ENCODE measurements at regions not wholly inside any gene's neighbourhood (a gene's known extent, or its start where the extent isn't known, plus 50 kb on each side); places are given as distances from the start of the nearest gene placed in this dataset.

DNA sequence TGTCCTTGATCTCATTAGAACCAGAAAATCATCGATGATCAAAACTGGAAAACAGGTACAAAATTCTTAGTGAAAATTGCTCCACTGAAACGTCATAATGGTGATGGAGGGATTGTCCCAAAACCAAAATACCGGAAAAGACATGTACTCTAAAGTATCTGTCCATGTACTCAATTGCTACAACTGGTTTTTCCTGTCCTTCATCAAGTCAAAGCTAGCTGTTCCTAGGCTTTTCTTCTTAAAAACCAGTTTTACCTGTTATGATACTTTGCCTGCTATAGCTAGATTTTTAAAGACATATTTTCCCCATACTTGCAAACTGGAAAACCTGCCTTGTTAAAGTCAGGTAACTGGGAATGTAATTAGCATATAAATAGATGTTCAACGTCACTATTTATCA, 50.5 kb upstream of the LRRC1 start:
- DNase-seq (ENCODE audit: low spot score): no peak

DNA sequence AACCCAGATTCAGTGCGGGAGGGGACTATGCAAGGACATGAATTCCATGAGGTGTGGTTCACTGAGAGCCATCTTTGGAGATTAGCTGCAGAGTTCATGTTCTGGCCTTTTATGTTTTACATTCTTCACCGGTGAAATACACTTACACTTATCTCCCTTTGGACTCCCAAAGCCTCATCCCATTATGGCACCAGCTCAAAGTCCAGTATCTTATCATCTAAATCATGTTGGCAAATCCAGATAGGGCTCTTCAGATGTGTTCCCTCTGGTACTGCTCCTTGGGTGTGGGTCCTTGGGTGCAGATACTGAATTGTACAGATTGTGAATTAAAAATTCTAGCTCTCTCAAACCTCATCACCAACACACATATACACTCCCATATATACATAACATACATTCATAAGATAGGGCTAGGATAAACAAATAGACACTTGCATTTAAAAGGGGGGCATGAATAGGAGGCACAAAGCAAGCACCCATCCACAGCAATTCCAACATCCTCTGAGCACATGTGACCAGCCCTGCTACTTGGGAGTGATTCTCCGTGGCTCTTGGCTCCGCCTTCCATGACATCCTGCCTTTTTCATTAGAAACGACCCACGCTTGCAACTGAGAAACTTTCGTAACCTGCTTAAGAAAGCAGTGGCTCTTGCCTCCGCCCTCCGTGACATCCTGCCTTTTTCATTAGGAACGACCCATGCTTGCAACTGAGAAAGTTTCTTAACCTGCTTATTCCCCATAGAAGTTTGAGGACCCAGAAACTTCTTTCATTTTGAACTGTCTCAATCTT, 53.6 kb upstream of the LRRC1 start:
- no peak for DNase-seq (ENCODE audit: low spot score)

DNA sequence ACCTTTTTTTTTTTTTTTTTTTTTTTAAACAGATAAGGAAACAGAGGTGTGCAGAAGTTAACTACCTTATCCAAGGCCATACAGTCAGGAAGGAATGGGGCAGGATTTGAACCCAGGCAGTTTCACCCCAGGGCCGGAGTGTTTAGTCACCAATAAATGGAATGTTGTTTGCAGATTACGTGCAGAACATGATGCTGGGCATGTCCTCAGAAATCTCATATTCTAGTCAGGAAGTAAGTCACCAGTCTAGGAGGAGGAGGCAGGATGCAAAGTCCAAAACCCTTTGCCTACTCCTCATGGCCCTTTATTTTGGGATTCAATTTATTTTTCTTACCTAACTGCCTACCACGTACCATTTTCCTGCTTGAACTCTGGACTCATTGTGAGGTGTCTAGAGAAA, 57.1 kb upstream of the LRRC1 start:
- no peak for DNase-seq (ENCODE audit: low spot score)

DNA sequence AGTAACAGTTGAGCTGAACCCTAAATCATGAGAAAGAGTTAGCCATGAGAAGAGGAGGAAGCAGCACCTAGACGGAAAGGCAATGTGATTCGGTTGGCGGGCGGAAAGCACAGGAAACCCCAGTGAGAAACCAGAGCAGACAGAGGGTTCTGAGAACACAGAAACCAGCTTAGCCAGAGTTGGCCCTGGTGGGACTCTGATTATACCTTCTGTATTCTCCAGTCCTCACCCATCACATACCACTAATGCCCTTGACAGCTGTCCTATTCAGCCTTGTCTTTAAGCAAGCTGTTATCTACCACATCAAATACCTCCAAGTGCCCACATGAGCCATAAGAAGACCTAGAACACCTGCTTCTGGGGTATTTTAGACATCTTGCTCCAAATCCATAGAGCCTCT, 58.9 kb upstream of the LRRC1 start:
- no peak for DNase-seq (ENCODE audit: low spot score)

DNA sequence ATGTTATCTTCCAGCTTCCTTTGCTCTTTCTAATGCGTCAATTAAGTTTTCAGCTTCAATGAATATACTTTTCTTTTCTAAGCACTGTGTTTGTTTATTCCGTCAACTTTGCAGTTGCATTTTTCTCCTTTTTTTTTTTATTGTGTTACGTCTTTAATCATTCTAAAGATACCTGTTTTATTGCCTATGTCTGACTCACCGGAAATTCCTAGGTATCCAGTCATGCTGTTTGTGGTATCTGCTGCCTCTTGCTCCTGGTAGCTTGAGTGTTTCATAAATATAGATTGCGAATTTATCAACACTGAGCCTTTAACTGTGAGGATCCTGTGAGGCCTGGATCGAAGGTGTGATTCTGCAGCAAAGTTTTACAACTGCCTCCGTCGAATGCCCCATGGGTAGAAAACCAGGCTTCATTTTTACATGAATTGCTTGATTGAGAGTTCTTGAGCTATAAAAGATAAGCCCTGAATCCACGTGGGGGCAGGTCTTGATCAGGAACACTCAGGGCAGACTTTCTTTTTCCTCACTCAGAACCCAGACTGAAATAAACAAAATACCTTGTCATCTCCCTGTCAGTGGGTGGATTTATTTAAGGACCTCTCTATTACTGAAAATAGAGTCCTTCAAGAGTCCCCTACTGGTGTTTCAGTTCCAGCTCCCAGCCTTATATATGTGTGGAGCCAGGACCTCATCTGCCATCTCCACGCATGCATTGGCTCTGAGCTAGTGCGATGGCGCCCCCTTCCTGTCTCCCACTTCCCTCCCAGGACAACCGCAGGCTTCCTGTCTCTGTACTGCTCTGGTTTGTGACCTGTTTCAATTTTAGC, 60.1 kb upstream of the LRRC1 start:
- DNase-seq (ENCODE audit: low spot score): peak; percentile 53

DNA sequence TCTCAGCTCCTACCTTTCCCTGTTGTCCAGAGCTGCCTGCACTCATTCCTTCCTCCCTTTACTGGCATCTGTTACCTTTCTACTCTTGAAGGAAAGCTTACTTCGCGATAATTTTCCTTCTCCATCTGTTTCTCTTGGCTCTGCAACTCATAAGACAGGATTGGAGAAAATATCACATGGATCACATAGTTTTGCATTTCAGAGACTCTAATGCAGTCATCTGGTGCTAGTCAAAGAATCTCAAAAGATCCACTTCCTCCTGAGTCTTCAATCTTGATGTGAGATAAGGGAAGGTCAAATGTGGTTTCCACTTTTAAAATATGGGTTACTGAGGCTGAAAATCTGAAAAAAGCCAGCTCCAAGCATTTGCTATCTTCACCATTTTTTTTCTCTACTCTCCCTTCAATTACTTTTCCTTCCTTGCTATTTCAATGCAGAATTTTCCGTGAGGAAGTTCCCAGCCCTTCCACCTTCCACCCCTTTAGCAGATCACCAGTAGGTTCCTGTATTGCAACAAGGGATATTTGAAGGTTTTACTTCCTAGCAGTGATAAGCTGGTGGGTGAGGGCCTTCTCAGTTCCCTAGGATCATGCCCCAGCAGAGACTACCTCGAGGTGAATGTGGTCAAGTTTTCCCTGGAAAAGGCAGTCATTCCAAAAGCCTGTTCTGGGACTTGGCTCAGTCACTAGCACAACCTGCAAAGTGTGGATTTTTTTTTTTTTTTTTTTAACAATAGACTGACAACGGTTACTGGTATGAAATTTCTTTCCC, 62.8 kb upstream of the LRRC1 start:
- no peak for DNase-seq (ENCODE audit: low spot score)

DNA sequence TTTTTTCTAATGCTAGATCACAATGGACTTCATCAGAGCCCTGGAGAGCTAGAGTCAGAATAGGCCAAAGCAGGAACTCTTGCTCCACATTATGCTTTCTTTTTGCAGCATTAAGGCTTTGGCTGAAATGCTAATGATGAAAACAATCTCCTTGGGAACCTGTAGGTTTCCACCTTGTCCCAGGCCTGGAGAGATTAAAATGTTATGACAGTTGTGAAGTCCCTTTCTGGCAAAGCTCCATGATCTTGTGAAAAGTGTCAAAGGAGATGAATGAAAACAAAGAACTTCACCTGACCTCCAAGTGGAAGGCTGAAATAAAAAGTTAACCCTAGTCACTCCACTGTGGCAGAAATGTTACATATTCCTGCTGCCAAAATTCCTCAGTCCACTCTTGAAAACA, 64.0 kb upstream of the LRRC1 start:
- DNase-seq (ENCODE audit: low spot score): no peak

DNA sequence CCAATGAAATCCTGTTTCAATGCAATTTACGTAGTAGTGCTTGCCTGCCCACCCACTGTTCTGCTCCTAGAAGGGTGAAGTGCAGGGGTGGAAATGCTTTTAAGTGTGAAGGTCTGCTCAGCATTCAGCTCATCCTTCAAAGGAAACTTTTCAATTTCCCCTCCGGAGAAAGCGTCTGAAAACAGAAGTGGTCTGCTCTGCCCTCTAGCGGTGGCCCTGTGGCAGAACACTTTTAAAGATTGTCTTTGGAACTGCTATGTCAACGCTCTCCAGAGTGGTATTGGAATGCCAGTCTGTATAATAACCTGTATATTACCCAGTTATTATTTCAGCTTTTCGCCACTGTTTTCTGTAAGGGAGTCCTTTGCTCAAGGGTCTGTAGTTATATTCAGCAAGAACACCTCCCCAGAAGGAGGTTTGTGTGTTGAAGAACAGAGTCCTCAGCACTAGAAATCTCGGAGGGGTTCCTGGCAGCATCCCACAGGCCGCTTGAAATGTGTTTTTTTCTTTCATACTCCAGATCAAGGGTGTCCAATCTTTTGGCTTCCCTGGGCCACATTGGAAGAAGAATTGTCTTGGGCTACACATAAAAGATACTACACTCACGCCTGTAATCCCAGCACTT, 63.1 kb upstream of the KLHL31 start:
- DNase-seq (ENCODE audit: low spot score): peak; percentile 59

DNA sequence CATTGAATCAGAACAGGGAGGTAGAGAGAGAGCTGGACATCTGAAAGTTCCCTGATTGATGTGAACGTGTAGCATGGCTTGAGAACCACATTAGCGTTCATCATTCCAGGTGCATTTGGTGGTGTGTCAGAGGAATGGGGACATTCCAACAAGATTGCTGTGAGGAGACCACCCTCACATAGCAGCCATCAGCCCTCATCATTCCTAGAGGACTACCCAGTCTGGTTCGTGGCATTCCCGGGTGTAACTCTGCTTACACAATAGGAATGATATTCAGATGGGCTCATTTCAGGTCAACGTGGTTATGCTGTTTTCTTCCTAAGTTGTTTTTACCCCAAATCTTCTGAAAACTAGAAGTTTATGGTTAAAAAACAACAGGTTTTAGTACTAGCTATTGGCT, 62.2 kb upstream of the KLHL31 start:
- DNase-seq (ENCODE audit: low spot score): no peak

DNA sequence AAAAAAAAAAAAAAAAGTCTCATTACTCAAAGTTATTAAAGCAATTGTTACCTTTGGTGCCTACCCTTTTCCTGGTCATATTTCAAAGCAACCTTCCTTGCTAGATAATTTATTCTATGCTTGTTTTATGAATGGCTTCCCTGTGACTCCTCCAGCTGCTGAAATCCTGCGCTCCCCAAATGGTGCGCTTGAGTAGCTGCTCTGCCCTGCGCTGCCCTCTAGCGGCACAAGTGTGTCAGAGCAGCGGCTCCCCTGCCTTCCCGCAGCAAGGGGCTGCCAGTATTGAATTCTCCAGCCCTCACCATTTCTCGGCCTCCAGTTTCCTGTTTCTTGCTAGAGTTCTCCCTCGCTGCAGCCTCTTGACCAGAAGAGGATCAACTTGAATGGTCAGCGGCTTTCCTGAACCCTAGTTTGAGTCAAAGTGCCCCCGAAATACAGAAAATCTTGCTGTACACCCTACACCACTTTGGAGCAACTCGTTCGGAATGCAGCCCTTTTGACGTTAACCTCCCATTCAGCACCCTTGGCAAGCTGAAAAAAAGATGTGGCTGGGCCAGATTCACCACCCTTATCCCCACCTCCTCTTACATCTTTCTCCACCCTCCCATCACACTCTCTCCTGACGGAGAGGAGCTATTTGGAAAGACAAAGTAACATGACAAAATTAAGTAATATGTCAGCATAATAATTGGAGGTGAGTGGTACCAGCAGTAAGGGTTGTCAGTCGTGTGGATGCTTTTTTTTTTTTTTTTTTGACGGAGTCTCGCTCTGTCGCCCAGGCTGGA, 60.4 kb upstream of the KLHL31 start:
- DNase-seq (ENCODE audit: low spot score): peak; percentile 83

DNA sequence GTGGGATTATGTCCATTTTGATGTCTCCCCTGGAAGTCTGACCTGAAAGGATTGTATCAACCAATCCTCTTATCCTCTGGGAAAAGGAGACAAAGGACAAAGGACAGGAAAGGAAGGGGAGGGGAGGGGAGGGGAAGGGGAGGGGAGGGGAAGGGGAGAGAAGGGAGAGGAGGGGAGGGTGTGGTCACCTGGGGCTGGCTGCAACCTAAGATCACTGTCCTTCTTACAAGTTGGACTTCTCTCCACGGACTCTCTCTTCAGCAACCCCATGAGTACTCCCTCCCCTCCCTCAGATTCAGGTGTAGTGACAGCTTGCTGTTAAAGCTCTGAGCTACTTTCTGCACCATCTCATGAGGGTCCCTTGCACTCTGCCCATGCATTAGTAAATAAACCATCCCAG, 58.9 kb upstream of the KLHL31 start:
- peak; percentile 24 for DNase-seq (ENCODE audit: low spot score)

DNA sequence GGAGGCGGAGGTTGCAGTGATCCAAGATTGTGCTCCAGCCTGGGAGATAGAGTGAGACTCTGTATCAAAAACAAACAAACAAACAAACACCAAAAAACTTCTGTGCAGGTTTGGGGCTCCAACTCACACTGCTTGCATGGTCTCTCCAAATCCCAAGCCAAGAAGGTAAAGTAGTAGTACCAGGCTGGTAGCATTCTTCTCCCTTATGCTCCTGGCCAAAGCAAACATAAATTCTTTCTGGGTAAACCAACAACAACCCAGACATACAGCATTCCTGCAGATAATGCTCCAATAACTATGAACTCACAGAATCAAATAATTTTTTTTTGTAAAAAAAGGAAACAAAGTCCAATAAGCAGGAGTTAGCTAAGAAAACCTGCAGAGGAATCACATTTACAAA, 57.8 kb upstream of the KLHL31 start:
- DNase-seq (ENCODE audit: low spot score): no peak

DNA sequence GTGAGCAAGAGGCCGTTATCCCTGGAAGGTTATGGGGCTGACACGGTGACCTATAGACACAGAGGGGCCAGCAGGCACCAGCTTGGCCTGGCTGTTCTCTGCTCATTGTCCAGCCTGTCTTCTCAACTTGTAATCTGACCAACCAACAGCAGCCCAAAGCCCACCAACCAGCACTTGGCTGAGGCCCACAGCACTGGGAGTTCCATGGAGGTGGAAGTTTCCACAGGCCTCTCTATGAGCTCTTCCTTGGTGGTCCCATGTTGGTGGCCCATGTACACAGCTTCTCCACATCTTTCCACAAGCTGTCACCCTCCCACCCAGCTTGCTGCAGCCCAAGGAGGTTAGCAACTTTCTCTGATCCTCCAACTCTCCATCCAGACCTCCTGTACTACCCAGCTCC, 56.2 kb upstream of the KLHL31 start:
- no peak for DNase-seq (ENCODE audit: low spot score)

DNA sequence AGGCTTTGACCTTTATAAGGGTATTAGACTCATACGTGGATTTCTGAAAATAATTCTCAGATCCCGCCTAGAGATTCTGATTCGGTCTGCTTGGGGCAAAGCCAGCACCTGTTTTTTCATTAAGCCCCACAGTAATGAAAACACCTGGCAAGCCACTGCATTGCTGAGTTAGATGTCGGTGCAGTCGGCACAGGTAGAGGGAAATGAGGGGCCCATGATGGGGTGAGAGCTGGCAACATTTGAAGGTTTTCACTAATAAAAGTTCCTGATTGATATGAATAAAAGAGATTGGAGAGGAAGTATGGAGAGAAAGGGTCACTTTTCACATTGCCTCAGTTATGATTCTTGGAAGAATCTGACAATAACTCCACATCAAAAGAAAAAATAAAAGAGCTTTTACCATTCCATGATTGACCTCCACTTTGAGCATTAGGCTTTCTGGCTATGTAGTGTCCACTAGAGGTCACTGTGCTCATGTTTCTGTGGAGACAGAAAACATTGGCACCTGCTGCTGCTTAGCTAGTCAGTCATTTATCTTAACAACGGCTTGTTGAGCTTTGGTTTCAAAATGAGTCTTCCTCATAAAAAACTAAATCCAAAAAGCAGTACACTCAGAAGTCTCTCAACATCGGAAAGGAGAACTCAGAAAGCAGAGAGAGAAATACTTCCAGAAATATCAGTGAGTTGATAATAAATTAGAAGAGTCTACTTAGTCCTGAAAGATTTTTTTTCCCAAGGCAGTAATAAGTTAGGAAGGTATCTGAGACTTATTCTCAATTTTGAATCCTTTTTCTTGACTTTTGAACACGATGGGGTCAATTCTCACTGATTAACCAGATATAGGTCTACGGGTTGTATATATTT, 53.3 kb upstream of the KLHL31 start:
- DNase-seq (ENCODE audit: low spot score): peak; percentile 62

DNA sequence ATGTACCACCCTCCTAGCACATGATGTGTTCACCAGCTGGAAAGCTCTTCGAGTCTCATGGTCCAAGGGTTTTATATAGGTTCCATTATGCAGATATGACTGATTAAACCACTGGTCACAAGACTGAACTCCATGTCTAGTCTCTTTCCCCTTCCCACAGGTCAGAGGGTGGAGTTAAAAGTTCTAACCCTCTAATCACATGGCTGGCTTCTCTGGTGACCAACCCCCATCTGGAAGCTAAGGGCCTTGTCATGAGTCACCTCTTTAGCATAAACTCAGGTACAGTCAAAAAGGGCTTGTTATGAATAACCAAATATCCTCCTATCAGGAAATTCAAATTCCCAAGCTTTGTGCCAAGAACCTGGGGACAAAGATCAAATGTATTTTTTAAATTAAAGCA, 52.0 kb upstream of the KLHL31 start:
- DNase-seq (ENCODE audit: low spot score): no peak

DNA sequence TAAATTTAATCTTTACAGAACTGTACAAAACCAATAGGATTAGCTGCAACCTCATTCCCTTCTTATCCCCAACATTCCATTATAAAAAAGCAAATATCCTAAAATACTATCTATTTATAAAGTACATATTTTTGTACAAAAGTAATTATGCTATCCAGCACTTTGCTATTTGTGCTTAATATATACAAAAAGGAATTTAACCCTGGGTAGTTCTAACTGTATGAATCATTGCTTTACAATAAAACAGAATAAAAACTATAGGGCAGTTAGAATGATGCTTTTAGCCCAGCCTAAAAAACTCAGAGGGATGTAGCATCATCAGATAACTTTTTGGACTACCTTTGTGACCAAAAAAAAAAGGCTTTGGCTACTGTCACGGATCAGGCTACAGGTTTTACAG, 49.9 kb upstream of the KLHL31 start:
- DNase-seq (ENCODE audit: low spot score): no peak

Measured in iPS-NIHi11 (cell line).